PC-9 (cell line): ENCODE measurements at regions not wholly inside any gene's neighbourhood (a gene's known extent, or its start where the extent isn't known, plus 50 kb on each side); places are given as distances from the start of the nearest gene placed in this dataset.

Experiments
- EZH2 ChIP-seq: fragments of 200-600 bp; sonication (generic); IDR thresholded peaks from 2 replicates; pipeline ENCODE4 v1.8.0; 2017; ENCODE audit warnings: antibody characterized with exemption, low read depth
- TF ChIP-seq, protein P1 (sequence below): fragments of 200-600 bp; sonication (generic); conservative IDR thresholded peaks from 2 replicates; pipeline ENCODE4 v1.6.1; 2017; ENCODE audit warnings: mixed run types, antibody characterized with exemption, mild to moderate bottlenecking, moderate library complexity

DNA sequence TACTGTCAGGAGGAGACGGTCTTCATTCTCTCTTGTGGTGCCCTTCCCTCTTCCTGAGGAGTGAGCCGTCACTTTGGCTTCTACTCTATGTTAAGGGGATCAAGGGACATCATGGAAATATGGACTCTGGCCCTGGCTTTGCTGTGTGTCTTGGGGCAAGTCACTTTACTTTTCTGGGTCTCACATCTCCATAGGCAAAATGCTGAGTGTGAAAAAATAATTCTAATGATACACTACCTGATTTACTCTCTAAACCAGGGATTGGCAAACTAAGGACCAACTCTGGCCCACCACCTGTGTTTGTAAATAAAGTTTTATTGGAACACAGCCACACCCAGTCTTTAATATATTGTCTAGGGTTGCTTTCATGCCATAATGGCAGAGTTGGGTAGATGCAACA lies 548.7 kb upstream of the CDH5 start:
- TF ChIP-seq, protein P1, sequence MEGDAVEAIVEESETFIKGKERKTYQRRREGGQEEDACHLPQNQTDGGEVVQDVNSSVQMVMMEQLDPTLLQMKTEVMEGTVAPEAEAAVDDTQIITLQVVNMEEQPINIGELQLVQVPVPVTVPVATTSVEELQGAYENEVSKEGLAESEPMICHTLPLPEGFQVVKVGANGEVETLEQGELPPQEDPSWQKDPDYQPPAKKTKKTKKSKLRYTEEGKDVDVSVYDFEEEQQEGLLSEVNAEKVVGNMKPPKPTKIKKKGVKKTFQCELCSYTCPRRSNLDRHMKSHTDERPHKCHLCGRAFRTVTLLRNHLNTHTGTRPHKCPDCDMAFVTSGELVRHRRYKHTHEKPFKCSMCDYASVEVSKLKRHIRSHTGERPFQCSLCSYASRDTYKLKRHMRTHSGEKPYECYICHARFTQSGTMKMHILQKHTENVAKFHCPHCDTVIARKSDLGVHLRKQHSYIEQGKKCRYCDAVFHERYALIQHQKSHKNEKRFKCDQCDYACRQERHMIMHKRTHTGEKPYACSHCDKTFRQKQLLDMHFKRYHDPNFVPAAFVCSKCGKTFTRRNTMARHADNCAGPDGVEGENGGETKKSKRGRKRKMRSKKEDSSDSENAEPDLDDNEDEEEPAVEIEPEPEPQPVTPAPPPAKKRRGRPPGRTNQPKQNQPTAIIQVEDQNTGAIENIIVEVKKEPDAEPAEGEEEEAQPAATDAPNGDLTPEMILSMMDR, result no peak
- TF ChIP-seq EZH2, result no peak
